GM18909 (cell line): ENCODE measurements at regions not wholly inside any gene's neighbourhood (a gene's known extent, or its start where the extent isn't known, plus 50 kb on each side); places are given as distances from the start of the nearest gene placed in this dataset.
A peak's percentile ranks its signal among the peaks of the same experiment; 100 is the strongest.
"Not testable (repeated sequence)": the region's sequence is repeated elsewhere in the genome, so short reads cannot be mapped to it uniquely, and the experiment has no call there.

Experiments used
- ATAC-seq: cut with Tn5 transposase; IDR thresholded peaks from one replicate; pipeline ENCODE4 v1.9.1; 2021; ENCODE audit warnings: mild to moderate bottlenecking; ENCODE audit not compliant: unreplicated experiment, poor library complexity

- ATAC-seq: no peak
Measured at GRCh38 chr13:24563087-24563486, 50.5 kb upstream of the PARP4 start.

- not testable (repeated sequence) for ATAC-seq
Measured at GRCh38 chr13:24563971-24564370, 51.4 kb upstream of the PARP4 start.

- ATAC-seq: peak; percentile 69
Measured at GRCh38 chr13:24564881-24565280, 52.3 kb upstream of the PARP4 start.

- ATAC-seq: not testable (repeated sequence)
Measured at GRCh38 chr13:24567593-24567992, 55.0 kb upstream of the PARP4 start.

- no peak for ATAC-seq
Measured at GRCh38 chr13:24574847-24575246, 62.3 kb upstream of the PARP4 start.

- not testable (repeated sequence) for ATAC-seq
Measured at GRCh38 chr13:24580315-24580714, 67.7 kb upstream of the PARP4 start.

GRCh38 chr13:24581578-24581977 is 69.0 kb upstream of the PARP4 start:
- not testable (repeated sequence) for ATAC-seq

- not testable (repeated sequence) for ATAC-seq
Measured at GRCh38 chr13:24591697-24592096, 79.1 kb upstream of the PARP4 start.

- ATAC-seq: not testable (repeated sequence)
Measured at GRCh38 chr13:24597906-24598670, 82.1 kb upstream of the ATP12A start.

- not testable (repeated sequence) for ATAC-seq
Measured at GRCh38 chr13:24599019-24599791, 81.0 kb upstream of the ATP12A start.

- ATAC-seq: no peak
Measured at GRCh38 chr13:24605923-24606372, 74.3 kb upstream of the ATP12A start.

- no peak for ATAC-seq
Measured at GRCh38 chr13:24606486-24607170, 73.6 kb upstream of the ATP12A start.

GRCh38 chr13:24610956-24611355 is 69.3 kb upstream of the ATP12A start:
- peak; percentile 57 for ATAC-seq

- no peak for ATAC-seq
Measured at GRCh38 chr13:24612726-24613125, 67.5 kb upstream of the ATP12A start.

- ATAC-seq: no peak
Measured at GRCh38 chr13:24613128-24613527, 67.1 kb upstream of the ATP12A start.

- no peak for ATAC-seq
Measured at GRCh38 chr13:24613755-24614154, 66.5 kb upstream of the ATP12A start.

- ATAC-seq: no peak
Measured at GRCh38 chr13:24614306-24615080, 65.7 kb upstream of the ATP12A start.

GRCh38 chr13:24615114-24615513 is 65.1 kb upstream of the ATP12A start:
- ATAC-seq: no peak

- ATAC-seq: no peak
Measured at GRCh38 chr13:24615911-24616472, 64.2 kb upstream of the ATP12A start.

GRCh38 chr13:24616514-24616913 is 63.7 kb upstream of the ATP12A start:
- ATAC-seq: no peak
